ENCODE measurements at regions not wholly inside any gene's neighbourhood (a gene's known extent, or its start where the extent isn't known, plus 50 kb on each side); places are given as distances from the start of the nearest gene placed in this dataset.
A peak's percentile ranks its signal among the peaks of the same experiment; 100 is the strongest.
"Not testable (repeated sequence)": the region's sequence is repeated elsewhere in the genome, so short reads cannot be mapped to it uniquely, and the experiment has no call there.

DNA sequence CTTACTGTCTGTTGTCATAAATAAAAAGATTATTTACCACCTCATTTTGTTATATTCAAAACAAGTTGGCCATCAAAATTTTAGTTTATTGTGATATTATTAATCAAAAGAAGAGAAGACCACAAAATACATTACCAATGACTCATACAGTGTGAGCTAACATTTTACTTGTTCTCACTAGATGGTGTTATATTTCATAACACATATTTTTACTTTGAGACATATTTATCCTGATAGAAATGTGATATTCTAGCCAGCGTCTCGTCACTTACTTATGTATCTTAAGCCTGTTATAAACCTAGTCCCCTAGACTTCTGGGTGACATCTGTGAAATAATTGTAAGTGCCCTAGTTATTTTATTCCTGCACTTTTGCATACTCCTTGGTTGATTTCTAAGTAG is 263.2 kb downstream of the CDH7 start:
- POLR2A ChIA-PET: no interaction called here
- no peak overlapping the region for H3K4me3 Mint-ChIP-seq
- Histone ChIP-seq H3K4me1 (ENCODE audit: insufficient read depth, low read length) (no peaks in the 10 kb centered on the region), H3K27me3 (ENCODE audit: control insufficient read depth in 1 of 2, insufficient read depth in 2 of 2, low read length in 2 of 2) (no peaks in the 10 kb centered on the region), H3K27ac (ENCODE audit: low read depth in 1 of 2, low read length in 2 of 2) (no peak overlapping the region), H3K9me3 (ENCODE audit: control insufficient read depth in 1 of 2, insufficient read depth in 1 of 2, low read length in 2 of 2) (peaks cover 0 to 8% of the 10 kb centered on the region in 2 experiments), H3K36me3 (ENCODE audit: insufficient read depth, low read length) (no peaks in the 10 kb centered on the region), H3K4me3 (ENCODE audit: low read length) (no peak overlapping the region)
- H3K4me1 Mint-ChIP-seq (ENCODE audit: low read depth): no peaks in the 10 kb centered on the region
- DNase-seq (no peak), ATAC-seq (ENCODE audit: poor library complexity) (no peak)
- peaks cover 6% of the 10 kb centered on the region for H3K9me3 Mint-ChIP-seq
- no peaks in the 10 kb centered on the region for H3K27me3 Mint-ChIP-seq
- CTCF ChIA-PET: no interaction called here
- intact Hi-C loops (cut with DNase I, micrococcal nuclease): no loop called here
- no peaks in the 10 kb centered on the region for H3K36me3 Mint-ChIP-seq (ENCODE audit: low read depth)
- H3K27ac Mint-ChIP-seq: no peak overlapping the region
- TF ChIP-seq, protein P1, sequence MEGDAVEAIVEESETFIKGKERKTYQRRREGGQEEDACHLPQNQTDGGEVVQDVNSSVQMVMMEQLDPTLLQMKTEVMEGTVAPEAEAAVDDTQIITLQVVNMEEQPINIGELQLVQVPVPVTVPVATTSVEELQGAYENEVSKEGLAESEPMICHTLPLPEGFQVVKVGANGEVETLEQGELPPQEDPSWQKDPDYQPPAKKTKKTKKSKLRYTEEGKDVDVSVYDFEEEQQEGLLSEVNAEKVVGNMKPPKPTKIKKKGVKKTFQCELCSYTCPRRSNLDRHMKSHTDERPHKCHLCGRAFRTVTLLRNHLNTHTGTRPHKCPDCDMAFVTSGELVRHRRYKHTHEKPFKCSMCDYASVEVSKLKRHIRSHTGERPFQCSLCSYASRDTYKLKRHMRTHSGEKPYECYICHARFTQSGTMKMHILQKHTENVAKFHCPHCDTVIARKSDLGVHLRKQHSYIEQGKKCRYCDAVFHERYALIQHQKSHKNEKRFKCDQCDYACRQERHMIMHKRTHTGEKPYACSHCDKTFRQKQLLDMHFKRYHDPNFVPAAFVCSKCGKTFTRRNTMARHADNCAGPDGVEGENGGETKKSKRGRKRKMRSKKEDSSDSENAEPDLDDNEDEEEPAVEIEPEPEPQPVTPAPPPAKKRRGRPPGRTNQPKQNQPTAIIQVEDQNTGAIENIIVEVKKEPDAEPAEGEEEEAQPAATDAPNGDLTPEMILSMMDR (IDR thresholded peaks at IDR 0.05): no peak

DNA sequence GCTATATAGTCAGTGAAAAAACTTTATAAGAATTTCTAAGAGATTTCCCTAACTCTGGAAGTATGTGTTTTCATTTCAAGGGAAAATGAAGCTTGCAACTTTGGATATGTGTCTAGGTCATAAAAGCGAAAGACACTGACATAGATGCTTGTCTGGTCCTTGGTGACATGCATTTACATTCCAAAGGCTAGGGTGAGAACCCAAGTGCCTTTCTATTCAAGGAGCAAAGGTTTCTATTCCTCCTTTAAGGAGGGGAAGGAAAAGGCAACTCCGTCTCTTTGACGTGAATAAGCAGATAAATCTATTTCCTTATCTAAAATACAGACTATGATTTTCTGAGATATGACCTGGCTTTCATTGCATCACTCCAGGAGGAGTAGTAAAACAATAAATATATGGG is 261.1 kb downstream of the CDH7 start:
- Histone ChIP-seq H3K4me1 (ENCODE audit: insufficient read depth, low read length) (no peaks in the 10 kb centered on the region), H3K27me3 (ENCODE audit: control insufficient read depth in 1 of 2, insufficient read depth in 2 of 2, low read length in 2 of 2) (no peaks in the 10 kb centered on the region), H3K4me3 (ENCODE audit: low read length) (no peak overlapping the region), H3K9me3 (ENCODE audit: control insufficient read depth in 1 of 2, insufficient read depth in 1 of 2, low read length in 2 of 2) (peaks cover 0 to 11% of the 10 kb centered on the region in 2 experiments), H3K27ac (ENCODE audit: low read depth in 1 of 2, low read length in 2 of 2) (no peak overlapping the region), H3K36me3 (ENCODE audit: insufficient read depth, low read length) (no peaks in the 10 kb centered on the region)
- TF ChIP-seq, protein P1 (IDR thresholded peaks at IDR 0.05): no peak
- intact Hi-C loops (cut with DNase I, micrococcal nuclease): no loop called here
- H3K27ac Mint-ChIP-seq: no peak overlapping the region
- H3K4me3 Mint-ChIP-seq: no peak overlapping the region
- no peak for DNase-seq
- no peaks in the 10 kb centered on the region for H3K27me3 Mint-ChIP-seq
- no peaks in the 10 kb centered on the region for H3K4me1 Mint-ChIP-seq (ENCODE audit: low read depth)
- H3K9me3 Mint-ChIP-seq: peaks cover 6% of the 10 kb centered on the region
- no peak for ATAC-seq (ENCODE audit: poor library complexity)
- ChIA-PET POLR2A (no interaction called here), CTCF (no interaction called here)
- H3K36me3 Mint-ChIP-seq (ENCODE audit: low read depth): no peaks in the 10 kb centered on the region

DNA sequence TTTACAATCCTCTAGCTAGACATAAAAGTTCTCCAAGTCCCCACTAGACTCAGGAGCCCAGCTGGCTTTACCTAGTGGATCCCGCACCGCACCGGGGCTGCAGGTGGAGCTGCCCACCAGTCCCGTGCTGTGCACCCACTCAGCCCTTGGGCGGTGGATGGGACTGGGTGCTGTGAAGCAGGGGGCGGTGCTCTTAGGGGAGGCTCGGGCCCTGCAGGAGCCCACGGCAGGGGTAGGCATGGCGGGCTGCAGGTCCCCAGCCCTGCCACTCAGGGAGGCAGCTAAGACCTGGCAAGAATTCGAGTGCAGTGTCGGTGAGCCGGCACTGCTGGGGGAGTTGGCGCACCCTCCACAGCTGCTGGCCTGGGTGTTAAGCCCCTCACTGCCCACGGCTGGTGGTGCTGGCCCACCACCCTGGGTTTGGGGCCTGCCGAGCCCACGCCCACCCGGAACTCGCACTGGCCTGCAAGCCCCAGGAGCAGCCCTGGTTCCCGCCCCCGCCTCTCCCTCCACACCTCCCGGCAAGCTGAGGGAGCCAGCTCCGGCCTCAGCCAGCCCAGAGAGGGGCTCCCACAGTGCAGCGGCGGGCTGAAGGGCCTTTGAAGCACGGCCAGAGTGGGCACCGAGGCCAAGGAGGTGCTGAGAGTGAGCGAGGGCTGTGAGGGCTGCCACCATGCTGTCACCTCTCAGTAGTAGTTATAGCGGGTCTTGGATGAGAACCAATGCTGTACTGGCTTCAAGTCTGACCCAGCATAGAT is 255.2 kb downstream of the CDH7 start:
- Mint-ChIP-seq H3K4me1 (ENCODE audit: low read depth) (no peaks in the 10 kb centered on the region), H3K4me3 (no peak overlapping the region), H3K27me3 (no peaks in the 10 kb centered on the region), H3K36me3 (ENCODE audit: low read depth) (no peaks in the 10 kb centered on the region), H3K9me3 (peaks cover 9% of the 10 kb centered on the region), H3K27ac (no peak overlapping the region)
- peak in 1 of 14 experiments; percentile 6 for DNase-seq
- H3K36me3 ChIP-seq (ENCODE audit: insufficient read depth, low read length): no peaks in the 10 kb centered on the region
- ChIA-PET POLR2A (interaction anchor here (0.6 kb wide), 1 partner anchor 236 kb away, joined by 3 read pairs; no protein-coding TSS in a partner anchor), CTCF (no interaction called here)
- H3K4me3 ChIP-seq (ENCODE audit: low read length): no peak overlapping the region
- no peaks in the 10 kb centered on the region for H3K4me1 ChIP-seq (ENCODE audit: insufficient read depth, low read length)
- H3K9me3 ChIP-seq (ENCODE audit: control insufficient read depth in 1 of 2, insufficient read depth in 1 of 2, low read length in 2 of 2): peaks cover 0 to 17% of the 10 kb centered on the region in 2 experiments
- TF ChIP-seq, protein P1 (IDR thresholded peaks at IDR 0.05): no peak
- intact Hi-C loops (cut with DNase I, micrococcal nuclease): no loop called here
- H3K27ac ChIP-seq (ENCODE audit: low read depth in 1 of 2, low read length in 2 of 2): no peak overlapping the region
- no peak for ATAC-seq (ENCODE audit: poor library complexity)
- H3K27me3 ChIP-seq (ENCODE audit: control insufficient read depth in 1 of 2, insufficient read depth in 2 of 2, low read length in 2 of 2): no peaks in the 10 kb centered on the region

DNA sequence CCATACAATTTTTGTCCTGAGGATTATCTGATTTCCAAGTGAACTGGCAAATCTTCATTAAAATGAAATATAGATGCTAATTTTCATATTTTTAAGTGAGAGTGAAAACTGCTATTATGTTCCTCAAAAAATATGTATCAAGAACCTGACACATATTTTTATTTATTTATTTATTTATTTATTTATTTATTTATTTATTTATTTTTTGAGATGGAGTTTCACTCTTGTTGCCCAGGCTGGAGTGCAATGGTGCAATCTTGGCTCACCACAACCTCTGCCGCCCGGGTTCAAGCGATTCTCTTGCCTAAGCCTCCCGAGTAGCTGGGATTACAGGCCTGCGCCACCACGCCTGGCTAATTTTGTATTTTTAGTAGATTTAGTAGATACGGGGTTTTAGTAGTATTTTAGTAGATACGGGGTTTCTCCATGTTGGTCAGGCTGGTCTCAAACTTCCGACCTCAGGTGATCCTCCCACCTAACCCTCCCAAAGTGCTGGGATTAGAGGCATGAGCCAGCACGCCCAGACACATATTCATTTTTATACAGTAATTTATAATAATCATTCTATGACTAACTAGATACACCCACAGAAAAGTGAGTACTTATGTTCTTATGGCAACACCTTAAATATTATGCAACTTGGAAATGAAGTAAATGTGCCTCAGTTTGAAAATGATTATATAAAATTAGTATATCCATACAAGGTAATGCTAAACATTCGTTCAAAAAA is 248.3 kb downstream of the CDH7 start:
- H3K4me3 ChIP-seq (ENCODE audit: low read length); CTCF ChIA-PET; ATAC-seq (ENCODE audit: poor library complexity); DNase-seq; H3K4me1 Mint-ChIP-seq (ENCODE audit: low read depth); H3K27ac ChIP-seq (ENCODE audit: low read depth in 1 of 2, low read length in 2 of 2); POLR2A ChIA-PET; H3K4me1 ChIP-seq (ENCODE audit: insufficient read depth, low read length); intact Hi-C loops (cut with DNase I, micrococcal nuclease); H3K27ac Mint-ChIP-seq; H3K27me3 Mint-ChIP-seq; H3K27me3 ChIP-seq (ENCODE audit: control insufficient read depth in 1 of 2, insufficient read depth in 2 of 2, low read length in 2 of 2); H3K36me3 Mint-ChIP-seq (ENCODE audit: low read depth); H3K9me3 ChIP-seq (ENCODE audit: control insufficient read depth in 1 of 2, insufficient read depth in 1 of 2, low read length in 2 of 2); H3K4me3 Mint-ChIP-seq; H3K9me3 Mint-ChIP-seq; H3K36me3 ChIP-seq (ENCODE audit: insufficient read depth, low read length): not testable (repeated sequence)
